ENCODE measurements at regions not wholly inside any gene's neighbourhood (a gene's known extent, or its start where the extent isn't known, plus 50 kb on each side); places are given as distances from the start of the nearest gene placed in this dataset.

GRCh38 chr15:91694131-91694830 is 159.2 kb upstream of the SLCO3A1 start:
- peak; percentile 71 for DNase-seq

- DNase-seq: peak; percentile 68
These were observed 158.7 kb upstream of the SLCO3A1 start for GRCh38 chr15:91694831-91695210.

- DNase-seq: no peak
These were observed 157.7 kb upstream of the SLCO3A1 start for GRCh38 chr15:91695799-91696198.

GRCh38 chr15:91696981-91697380 is 156.5 kb upstream of the SLCO3A1 start:
- no peak for DNase-seq

- DNase-seq: no peak
These were observed 155.3 kb upstream of the SLCO3A1 start for GRCh38 chr15:91698241-91698640.

GRCh38 chr15:91699741-91700140 is 153.8 kb upstream of the SLCO3A1 start:
- no peak for DNase-seq

GRCh38 chr15:91703274-91703673 is 150.2 kb upstream of the SLCO3A1 start:
- DNase-seq: no peak

- DNase-seq: no peak
These were observed 149.2 kb upstream of the SLCO3A1 start for GRCh38 chr15:91704343-91704742.

GRCh38 chr15:91706322-91707032 is 147.0 kb upstream of the SLCO3A1 start:
- peak; percentile 57 for DNase-seq

GRCh38 chr15:91710080-91710698 is 143.3 kb upstream of the SLCO3A1 start:
- DNase-seq: no peak

GRCh38 chr15:91711384-91712033 is 142.0 kb upstream of the SLCO3A1 start:
- no peak for DNase-seq

- DNase-seq: no peak
These were observed 141.2 kb upstream of the SLCO3A1 start for GRCh38 chr15:91712286-91712685.

GRCh38 chr15:91716536-91716935 is 137.0 kb upstream of the SLCO3A1 start:
- DNase-seq: no peak

- no peak for DNase-seq
These were observed 135.7 kb upstream of the SLCO3A1 start for GRCh38 chr15:91717811-91718210.

- no peak for DNase-seq
These were observed 129.5 kb upstream of the SLCO3A1 start for GRCh38 chr15:91723959-91724358.

GRCh38 chr15:91733661-91734060 is 119.8 kb upstream of the SLCO3A1 start:
- DNase-seq: no peak

- no peak for DNase-seq
These were observed 116.2 kb upstream of the SLCO3A1 start for GRCh38 chr15:91737151-91737818.

- DNase-seq: no peak
These were observed 111.5 kb upstream of the SLCO3A1 start for GRCh38 chr15:91741986-91742385.

- no peak for DNase-seq
These were observed 101.9 kb upstream of the SLCO3A1 start for GRCh38 chr15:91751611-91752010.

- DNase-seq: no peak
These were observed 101.3 kb upstream of the SLCO3A1 start for GRCh38 chr15:91752081-91752785.

GRCh38 chr15:91759560-91759959 is 93.9 kb upstream of the SLCO3A1 start:
- DNase-seq: no peak

GRCh38 chr15:91765660-91766059 is 87.8 kb upstream of the SLCO3A1 start:
- no peak for DNase-seq

All from fibroblast of skin of right quadriceps (primary cell).